ENCODE measurements at regions not wholly inside any gene's neighbourhood (a gene's known extent, or its start where the extent isn't known, plus 50 kb on each side); places are given as distances from the start of the nearest gene placed in this dataset.

DNA sequence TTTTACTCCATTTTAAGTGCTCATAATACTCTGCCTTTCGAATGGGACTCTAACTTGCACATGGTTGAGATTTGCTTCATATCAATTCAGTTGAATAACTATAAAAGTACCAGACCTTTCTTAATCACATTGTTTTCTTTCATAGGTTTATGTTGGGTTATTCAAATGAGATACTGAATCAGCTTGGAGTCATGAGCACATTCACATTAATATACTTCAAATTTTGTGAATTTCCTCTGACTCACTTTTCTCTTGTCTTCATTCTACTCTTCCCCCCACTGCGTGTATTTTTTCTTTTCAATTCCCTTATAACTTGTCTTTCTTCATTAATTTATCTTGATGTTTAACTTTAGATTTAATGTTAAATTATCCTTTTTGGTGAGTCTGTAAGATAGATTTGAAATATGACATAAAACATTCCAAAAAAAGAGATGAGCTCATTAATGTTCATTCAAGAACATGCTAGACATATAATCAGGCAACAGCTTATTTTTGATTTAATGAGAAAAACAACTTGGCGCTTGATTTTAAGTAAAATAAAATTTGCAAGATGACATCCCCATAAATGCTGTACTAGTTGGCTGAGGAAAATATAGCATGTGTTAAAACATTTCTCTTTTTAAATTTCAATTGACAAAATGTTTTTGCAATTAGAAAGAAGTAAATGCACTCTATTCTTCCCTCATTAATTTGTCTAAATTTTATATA lies 736.0 kb downstream of the CD109 start:
- no peak for TF ChIP-seq JUNB (IDR thresholded peaks at IDR 0.05; ENCODE audit: unreplicated experiment)
- no peak for TF ChIP-seq EZH2phosphoT487 (IDR thresholded peaks at IDR 0.05; ENCODE audit: unreplicated experiment)

Measured in GM23338 (cell line).